Activated naive CD8-positive, alpha-beta T cell treated with anti-CD3 and anti-CD28 coated beads for 36 hours (primary cell): ENCODE measurements at regions not wholly inside any gene's neighbourhood (a gene's known extent, or its start where the extent isn't known, plus 50 kb on each side); places are given as distances from the start of the nearest gene placed in this dataset.
"Not testable (repeated sequence)": the region's sequence is repeated elsewhere in the genome, so short reads cannot be mapped to it uniquely, and the experiment has no call there.

Experiments used
- DNase-seq: peaks from one replicate; pipeline ENCODE4 v3.0.0; 2021
- H3K27ac Mint-ChIP-seq: one replicate; pipeline ENCODE4 v1.8.0; 2022; ENCODE audit warnings: mild to moderate bottlenecking, moderate library complexity, mixed read lengths
- H3K27me3 Mint-ChIP-seq: one replicate; pipeline ENCODE4 v1.8.0; 2022; ENCODE audit warnings: mild to moderate bottlenecking, mixed read lengths
- H3K36me3 Mint-ChIP-seq: one replicate; pipeline ENCODE4 v1.8.0; 2021; ENCODE audit warnings: mild to moderate bottlenecking, mixed read lengths
- H3K4me1 Mint-ChIP-seq: one replicate; pipeline ENCODE4 v1.8.0; 2021; ENCODE audit warnings: mixed read lengths
- H3K4me3 Mint-ChIP-seq: one replicate; pipeline ENCODE4 v1.8.0; 2022; ENCODE audit warnings: mild to moderate bottlenecking, moderate library complexity, mixed read lengths
- H3K9me3 Mint-ChIP-seq: one replicate; pipeline ENCODE4 v1.8.0; 2022; ENCODE audit warnings: mixed read lengths

- H3K4me1 Mint-ChIP-seq, result no peaks in the 10 kb centered on the region
- DNase-seq, result no peak
- no peak overlapping the region for H3K27ac Mint-ChIP-seq
- H3K36me3 Mint-ChIP-seq, result no peaks in the 10 kb centered on the region
- H3K9me3 Mint-ChIP-seq, result peaks cover 8% of the 10 kb centered on the region
- H3K27me3 Mint-ChIP-seq, result no peaks in the 10 kb centered on the region
- no peak overlapping the region for H3K4me3 Mint-ChIP-seq
These were observed 1894.4 kb upstream of the LRRTM1 start for GRCh38 chr2:82198809-82199492.

GRCh38 chr2:82182270-82182669 lies 1877.7 kb upstream of the LRRTM1 start:
- H3K27ac Mint-ChIP-seq, result no peak overlapping the region

GRCh38 chr2:82175210-82175609 lies 1870.7 kb upstream of the LRRTM1 start:
- not testable (repeated sequence) for H3K9me3 Mint-ChIP-seq, DNase-seq, H3K27me3 Mint-ChIP-seq, H3K27ac Mint-ChIP-seq, H3K4me1 Mint-ChIP-seq, H3K4me3 Mint-ChIP-seq, H3K36me3 Mint-ChIP-seq

More at GRCh38 chr2:82182270-82182669, 1877.7 kb upstream of the LRRTM1 start:
- H3K4me1 Mint-ChIP-seq, result no peaks in the 10 kb centered on the region
- no peak overlapping the region for H3K4me3 Mint-ChIP-seq
- H3K27me3 Mint-ChIP-seq, result no peaks in the 10 kb centered on the region
- peaks cover 8% of the 10 kb centered on the region for H3K9me3 Mint-ChIP-seq
- no peaks in the 10 kb centered on the region for H3K36me3 Mint-ChIP-seq
- DNase-seq, result no peak

- Mint-ChIP-seq H3K9me3 (peaks cover 5% of the 10 kb centered on the region), H3K4me1 (no peaks in the 10 kb centered on the region), H3K36me3 (no peaks in the 10 kb centered on the region), H3K27ac (no peak overlapping the region), H3K4me3 (no peak overlapping the region), H3K27me3 (no peaks in the 10 kb centered on the region)
- DNase-seq, result no peak
These were observed 1867.9 kb upstream of the LRRTM1 start for GRCh38 chr2:82172483-82172882.

GRCh38 chr2:82169379-82169778 lies 1864.8 kb upstream of the LRRTM1 start:
- no peak overlapping the region for H3K4me3 Mint-ChIP-seq
- H3K27me3 Mint-ChIP-seq, result no peaks in the 10 kb centered on the region
- no peaks in the 10 kb centered on the region for H3K36me3 Mint-ChIP-seq
- no peak for DNase-seq
- H3K4me1 Mint-ChIP-seq, result no peaks in the 10 kb centered on the region
- H3K27ac Mint-ChIP-seq, result no peak overlapping the region
- H3K9me3 Mint-ChIP-seq, result peaks cover 2% of the 10 kb centered on the region

- no peaks in the 10 kb centered on the region for H3K27me3 Mint-ChIP-seq
- DNase-seq, result no peak
- no peak overlapping the region for H3K27ac Mint-ChIP-seq
- H3K4me3 Mint-ChIP-seq, result no peak overlapping the region
- peaks cover 2% of the 10 kb centered on the region for H3K9me3 Mint-ChIP-seq
- no peaks in the 10 kb centered on the region for H3K36me3 Mint-ChIP-seq
- H3K4me1 Mint-ChIP-seq, result no peaks in the 10 kb centered on the region
These were observed 1860.8 kb upstream of the LRRTM1 start for GRCh38 chr2:82165377-82165776.

- Mint-ChIP-seq H3K4me3 (no peak overlapping the region), H3K36me3 (no peaks in the 10 kb centered on the region), H3K9me3 (peaks cover 1% of the 10 kb centered on the region)
These were observed 1853.6 kb upstream of the LRRTM1 start for GRCh38 chr2:82158150-82158549.

GRCh38 chr2:82155469-82155868 lies 1850.9 kb upstream of the LRRTM1 start:
- peaks cover 4% of the 10 kb centered on the region for H3K9me3 Mint-ChIP-seq
- H3K4me1 Mint-ChIP-seq, result no peaks in the 10 kb centered on the region
- H3K27me3 Mint-ChIP-seq, result no peaks in the 10 kb centered on the region
- DNase-seq, result no peak
- no peak overlapping the region for H3K27ac Mint-ChIP-seq
- no peak overlapping the region for H3K4me3 Mint-ChIP-seq
- no peaks in the 10 kb centered on the region for H3K36me3 Mint-ChIP-seq

More at GRCh38 chr2:82158150-82158549, 1853.6 kb upstream of the LRRTM1 start:
- no peak for DNase-seq
- Mint-ChIP-seq H3K27me3 (no peaks in the 10 kb centered on the region), H3K27ac (no peak overlapping the region), H3K4me1 (no peaks in the 10 kb centered on the region)

GRCh38 chr2:82143343-82143742 lies 1838.8 kb upstream of the LRRTM1 start:
- Mint-ChIP-seq H3K27ac (no peak overlapping the region), H3K4me3 (no peak overlapping the region), H3K4me1 (no peaks in the 10 kb centered on the region), H3K36me3 (no peaks in the 10 kb centered on the region), H3K27me3 (no peaks in the 10 kb centered on the region), H3K9me3 (peaks cover 5% of the 10 kb centered on the region)
- no peak for DNase-seq

- H3K4me1 Mint-ChIP-seq, result no peaks in the 10 kb centered on the region
- no peak for DNase-seq
- H3K27ac Mint-ChIP-seq, result no peak overlapping the region
- no peak overlapping the region for H3K4me3 Mint-ChIP-seq
- no peaks in the 10 kb centered on the region for H3K27me3 Mint-ChIP-seq
- peaks cover 8% of the 10 kb centered on the region for H3K9me3 Mint-ChIP-seq
- H3K36me3 Mint-ChIP-seq, result no peaks in the 10 kb centered on the region
These were observed 1835.5 kb upstream of the LRRTM1 start for GRCh38 chr2:82139979-82140611.

GRCh38 chr2:82137441-82137840 lies 1832.9 kb upstream of the LRRTM1 start:
- DNase-seq, result no peak
- H3K27me3 Mint-ChIP-seq, result no peaks in the 10 kb centered on the region
- H3K4me3 Mint-ChIP-seq, result no peak overlapping the region
- peaks cover 8% of the 10 kb centered on the region for H3K9me3 Mint-ChIP-seq
- H3K27ac Mint-ChIP-seq, result no peak overlapping the region
- H3K4me1 Mint-ChIP-seq, result no peaks in the 10 kb centered on the region
- no peaks in the 10 kb centered on the region for H3K36me3 Mint-ChIP-seq

GRCh38 chr2:82128051-82128450 lies 1823.5 kb upstream of the LRRTM1 start:
- Mint-ChIP-seq H3K36me3 (no peaks in the 10 kb centered on the region), H3K27ac (no peak overlapping the region), H3K4me1 (no peaks in the 10 kb centered on the region), H3K9me3 (peaks cover 9% of the 10 kb centered on the region), H3K27me3 (no peaks in the 10 kb centered on the region), H3K4me3 (no peak overlapping the region)
- no peak for DNase-seq

- Mint-ChIP-seq H3K27ac (no peak overlapping the region), H3K4me3 (no peak overlapping the region), H3K36me3 (no peaks in the 10 kb centered on the region), H3K27me3 (no peaks in the 10 kb centered on the region), H3K9me3 (peaks cover 7% of the 10 kb centered on the region), H3K4me1 (no peaks in the 10 kb centered on the region)
- DNase-seq, result no peak
These were observed 1820.1 kb upstream of the LRRTM1 start for GRCh38 chr2:82124629-82125028.

GRCh38 chr2:82120654-82121053 lies 1816.1 kb upstream of the LRRTM1 start:
- no peak overlapping the region for H3K4me3 Mint-ChIP-seq
- no peak overlapping the region for H3K27ac Mint-ChIP-seq
- H3K4me1 Mint-ChIP-seq, result no peaks in the 10 kb centered on the region

GRCh38 chr2:82120115-82120514 lies 1815.6 kb upstream of the LRRTM1 start:
- no peak overlapping the region for H3K27ac Mint-ChIP-seq
- H3K27me3 Mint-ChIP-seq, result no peaks in the 10 kb centered on the region
- no peaks in the 10 kb centered on the region for H3K9me3 Mint-ChIP-seq
- H3K4me3 Mint-ChIP-seq, result no peak overlapping the region
- no peak for DNase-seq
- no peaks in the 10 kb centered on the region for H3K36me3 Mint-ChIP-seq
- H3K4me1 Mint-ChIP-seq, result no peaks in the 10 kb centered on the region

More at GRCh38 chr2:82120654-82121053, 1816.1 kb upstream of the LRRTM1 start:
- Mint-ChIP-seq H3K27me3 (no peaks in the 10 kb centered on the region), H3K9me3 (no peaks in the 10 kb centered on the region), H3K36me3 (no peaks in the 10 kb centered on the region)
- no peak for DNase-seq

GRCh38 chr2:82109418-82109817 lies 1804.9 kb upstream of the LRRTM1 start:
- Mint-ChIP-seq H3K4me3 (no peak overlapping the region), H3K27me3 (no peaks in the 10 kb centered on the region), H3K4me1 (no peaks in the 10 kb centered on the region), H3K9me3 (peaks cover 5% of the 10 kb centered on the region), H3K36me3 (no peaks in the 10 kb centered on the region), H3K27ac (no peak overlapping the region)
- DNase-seq, result no peak
